Activated CD4-positive, alpha-beta memory T cell treated with anti-CD3 and anti-CD28 coated beads, Interleukin-2, amount 10 ng/mL, durations not matched to agents 7 days and 5 days (primary cell): ENCODE measurements at regions not wholly inside any gene's neighbourhood (a gene's known extent, or its start where the extent isn't known, plus 50 kb on each side); places are given as distances from the start of the nearest gene placed in this dataset.

Source experiments
- CTCF ChIA-PET: fragments of 350-600 bp; sonication (Branson Sonifier 250); formaldehyde crosslinking; loops from one replicate; lab custom pipeline; 2021; ENCODE audit warnings: antibody characterized with exemption, inconsistent platforms; lab: Charles Lee
- POLR2A ChIA-PET: fragments of 350-600 bp; sonication (Branson Sonifier 250); formaldehyde crosslinking; loops from one replicate; lab custom pipeline; 2021; ENCODE audit warnings: antibody characterized with exemption; lab: Charles Lee
- DNase-seq: peaks from one replicate; pipeline ENCODE4 v3.0.0-alpha.2; 2020
- H3K27ac Mint-ChIP-seq: one replicate; pipeline ENCODE4 v1.8.0; 2021; ENCODE audit warnings: mild to moderate bottlenecking, mixed read lengths
- H3K27me3 Mint-ChIP-seq: one replicate; pipeline ENCODE4 v1.8.0; 2021; ENCODE audit warnings: mixed read lengths
- H3K36me3 Mint-ChIP-seq: one replicate; pipeline ENCODE4 v1.8.0; 2021; ENCODE audit warnings: low read depth, mixed read lengths
- H3K4me1 Mint-ChIP-seq: one replicate; pipeline ENCODE4 v1.8.0; 2021; ENCODE audit warnings: mixed read lengths
- H3K4me3 Mint-ChIP-seq: one replicate; pipeline ENCODE4 v1.8.0; 2021; ENCODE audit warnings: mild to moderate bottlenecking, mixed read lengths
- H3K9me3 Mint-ChIP-seq: one replicate; pipeline ENCODE4 v1.8.0; 2021; ENCODE audit warnings: mixed read lengths

DNA sequence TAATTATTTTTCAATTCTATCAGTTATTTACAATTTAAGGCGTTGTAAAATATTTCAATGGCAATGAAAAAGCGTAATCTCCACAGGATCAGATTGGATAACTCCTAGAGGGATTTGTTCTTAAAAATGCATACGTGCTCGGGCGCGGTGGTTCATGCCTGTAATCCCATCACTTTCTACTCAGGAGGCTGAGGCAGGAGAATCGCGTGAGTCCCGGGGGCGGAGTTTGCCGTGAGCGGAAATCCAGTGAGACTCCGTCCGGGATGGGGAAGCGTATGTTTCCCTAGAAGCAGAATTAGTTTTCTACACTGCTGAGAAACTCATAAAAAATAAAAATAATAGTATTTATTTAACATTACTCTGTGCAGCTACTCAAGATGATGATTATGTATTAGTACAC lies 917.8 kb upstream of the PCDH20 start:
- Mint-ChIP-seq H3K27ac (no peak overlapping the region), H3K36me3 (no peaks in the 10 kb centered on the region), H3K9me3 (peaks cover 3% of the 10 kb centered on the region), H3K4me1 (no peaks in the 10 kb centered on the region), H3K4me3 (no peak overlapping the region), H3K27me3 (no peaks in the 10 kb centered on the region)
- POLR2A ChIA-PET = no interaction called here
- CTCF ChIA-PET = no interaction called here
- no peak for DNase-seq

DNA sequence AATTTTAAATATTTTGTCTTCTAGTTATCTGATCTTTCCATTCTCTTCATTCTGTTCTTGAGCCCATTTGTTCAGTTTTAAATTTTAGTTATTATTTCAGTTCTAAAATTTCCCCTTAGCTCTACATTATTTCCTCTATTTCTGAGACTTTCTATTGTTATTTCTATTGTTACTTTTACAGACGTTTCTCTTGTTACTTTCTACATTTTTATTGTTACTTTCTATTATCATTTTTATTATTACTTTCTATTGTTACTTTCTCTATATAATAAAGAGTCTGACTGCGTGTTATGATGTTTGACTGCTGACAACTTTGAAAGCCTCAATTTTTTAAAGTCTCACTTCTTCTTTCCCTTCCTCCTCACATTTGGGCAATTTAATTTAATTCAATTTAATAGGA lies 915.7 kb upstream of the PCDH20 start:
- ChIA-PET POLR2A (no interaction called here), CTCF (no interaction called here)
- no peaks in the 10 kb centered on the region for H3K27me3 Mint-ChIP-seq
- peaks cover 6% of the 10 kb centered on the region for H3K9me3 Mint-ChIP-seq
- H3K36me3 Mint-ChIP-seq = no peaks in the 10 kb centered on the region
- no peak overlapping the region for H3K4me3 Mint-ChIP-seq
- no peak overlapping the region for H3K27ac Mint-ChIP-seq
- DNase-seq = no peak
- H3K4me1 Mint-ChIP-seq = no peaks in the 10 kb centered on the region

DNA sequence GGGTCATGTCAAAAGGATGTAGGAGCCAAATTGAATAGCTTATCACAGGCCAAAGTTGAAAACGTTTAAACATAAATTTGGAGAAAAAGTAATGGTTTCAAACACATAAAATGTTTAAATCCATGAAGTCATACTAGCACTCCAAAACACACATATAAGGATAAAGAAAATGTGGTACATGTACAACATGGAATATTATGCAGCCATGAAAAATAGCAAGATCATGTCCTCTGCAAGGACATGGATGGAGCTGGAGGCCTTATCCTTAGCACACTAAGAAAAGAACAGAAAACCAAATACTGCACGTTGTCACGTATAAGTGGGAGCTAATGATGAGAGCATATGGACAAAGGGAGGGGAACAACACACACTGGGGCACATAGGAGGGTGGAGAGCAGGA lies 911.7 kb upstream of the PCDH20 start:
- ChIA-PET CTCF (no interaction called here), POLR2A (no interaction called here)
- Mint-ChIP-seq H3K27me3 (no peaks in the 10 kb centered on the region), H3K4me1 (no peaks in the 10 kb centered on the region), H3K27ac (no peak overlapping the region), H3K36me3 (no peaks in the 10 kb centered on the region), H3K4me3 (no peak overlapping the region), H3K9me3 (peaks cover 3% of the 10 kb centered on the region)
- DNase-seq = no peak

GRCh38 chr13:62324842-62325241 lies 909.2 kb upstream of the PCDH20 start:
- ChIA-PET POLR2A (no interaction called here), CTCF (no interaction called here)
- no peak for DNase-seq
- Mint-ChIP-seq H3K27ac (no peak overlapping the region), H3K4me3 (no peak overlapping the region), H3K27me3 (no peaks in the 10 kb centered on the region), H3K4me1 (no peaks in the 10 kb centered on the region), H3K9me3 (peaks cover 3% of the 10 kb centered on the region), H3K36me3 (no peaks in the 10 kb centered on the region)

DNA sequence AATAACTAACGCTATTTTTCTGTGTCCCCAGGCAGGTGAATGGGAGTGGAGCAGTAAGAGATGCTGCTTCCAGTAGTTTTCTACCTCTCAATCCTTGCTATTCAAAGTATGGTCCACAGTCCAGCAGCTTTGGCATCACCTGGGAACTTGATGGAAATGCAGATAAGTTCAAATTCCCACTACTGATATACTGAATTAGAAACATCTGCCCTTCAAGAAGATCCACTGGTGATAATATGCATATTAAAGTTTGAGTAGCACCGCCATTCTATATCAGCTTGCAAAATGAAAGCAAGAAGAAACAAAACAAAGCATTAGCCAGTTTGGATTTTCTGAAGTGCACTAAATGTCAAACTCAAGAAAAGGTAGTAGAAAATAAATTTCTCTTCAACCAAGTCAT lies 906.2 kb upstream of the PCDH20 start:
- CTCF ChIA-PET = no interaction called here
- H3K27me3 Mint-ChIP-seq = no peaks in the 10 kb centered on the region
- no peak overlapping the region for H3K4me3 Mint-ChIP-seq
- no peak for DNase-seq
- no peak overlapping the region for H3K27ac Mint-ChIP-seq
- no peaks in the 10 kb centered on the region for H3K36me3 Mint-ChIP-seq
- POLR2A ChIA-PET = no interaction called here
- H3K4me1 Mint-ChIP-seq = no peaks in the 10 kb centered on the region
- no peaks in the 10 kb centered on the region for H3K9me3 Mint-ChIP-seq

GRCh38 chr13:62321139-62321538 lies 905.5 kb upstream of the PCDH20 start:
- H3K27me3 Mint-ChIP-seq = no peaks in the 10 kb centered on the region
- no peaks in the 10 kb centered on the region for H3K36me3 Mint-ChIP-seq
- no peaks in the 10 kb centered on the region for H3K4me1 Mint-ChIP-seq
- no peak overlapping the region for H3K27ac Mint-ChIP-seq
- no peak for DNase-seq
- ChIA-PET CTCF (no interaction called here), POLR2A (no interaction called here)
- H3K9me3 Mint-ChIP-seq = no peaks in the 10 kb centered on the region
- H3K4me3 Mint-ChIP-seq = no peak overlapping the region

- H3K36me3 Mint-ChIP-seq = no peaks in the 10 kb centered on the region
- ChIA-PET POLR2A (no interaction called here), CTCF (no interaction called here)
- H3K4me3 Mint-ChIP-seq = no peak overlapping the region
- H3K27ac Mint-ChIP-seq = no peak overlapping the region
- no peak for DNase-seq
- H3K9me3 Mint-ChIP-seq = no peaks in the 10 kb centered on the region
- H3K27me3 Mint-ChIP-seq = no peaks in the 10 kb centered on the region
- H3K4me1 Mint-ChIP-seq = no peaks in the 10 kb centered on the region
Measured at GRCh38 chr13:62320129-62321108, 904.8 kb upstream of the PCDH20 start.

- ChIA-PET POLR2A (no interaction called here), CTCF (no interaction called here)
- Mint-ChIP-seq H3K9me3 (no peaks in the 10 kb centered on the region), H3K27me3 (no peaks in the 10 kb centered on the region), H3K36me3 (no peaks in the 10 kb centered on the region), H3K4me3 (no peak overlapping the region), H3K27ac (no peak overlapping the region), H3K4me1 (no peaks in the 10 kb centered on the region)
- no peak for DNase-seq
Measured at GRCh38 chr13:62309904-62310303, 894.3 kb upstream of the PCDH20 start.

DNA sequence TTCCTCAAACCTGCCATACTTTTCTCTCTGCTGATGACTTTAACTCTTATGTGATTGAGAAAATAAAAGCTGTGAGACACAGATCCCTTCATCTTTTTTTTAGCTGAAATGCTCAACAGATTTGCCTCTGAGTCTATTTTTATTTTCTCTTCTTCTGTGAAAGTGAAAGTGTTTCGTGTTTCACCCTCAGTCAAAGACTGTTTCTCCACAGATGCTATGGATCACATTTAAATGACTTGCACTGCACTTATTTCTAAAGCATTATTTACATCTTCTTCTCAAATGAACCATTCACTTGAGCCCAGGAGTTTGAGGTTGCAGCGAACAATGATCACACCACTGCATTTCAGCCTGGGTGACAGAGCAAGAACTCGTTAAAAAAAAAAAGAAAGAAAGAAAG lies 890.1 kb upstream of the PCDH20 start:
- no peaks in the 10 kb centered on the region for H3K9me3 Mint-ChIP-seq
- ChIA-PET CTCF (no interaction called here), POLR2A (no interaction called here)
- H3K27ac Mint-ChIP-seq = no peak overlapping the region
- H3K4me3 Mint-ChIP-seq = no peak overlapping the region
- no peak for DNase-seq
- no peaks in the 10 kb centered on the region for H3K27me3 Mint-ChIP-seq
- H3K4me1 Mint-ChIP-seq = no peaks in the 10 kb centered on the region
- H3K36me3 Mint-ChIP-seq = no peaks in the 10 kb centered on the region

DNA sequence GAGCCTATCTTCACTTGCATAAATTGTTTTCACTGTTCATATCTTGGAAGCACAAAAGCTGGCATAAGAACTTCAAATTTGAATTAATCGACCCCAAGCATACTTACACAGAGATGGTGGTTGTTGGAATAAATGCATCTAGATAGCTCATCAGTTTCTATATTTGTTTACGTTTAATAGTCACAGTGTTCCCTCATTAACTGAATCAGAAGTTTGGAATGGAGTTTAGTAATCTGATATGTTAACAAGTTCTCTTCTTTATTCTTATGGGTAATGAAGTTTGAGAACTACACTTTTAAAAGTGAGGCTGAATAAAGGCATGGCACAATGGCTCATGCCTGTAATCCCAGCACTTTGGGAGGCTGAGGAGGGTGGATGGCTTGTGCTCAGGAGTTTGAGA lies 886.7 kb upstream of the PCDH20 start:
- CTCF ChIA-PET = no interaction called here

GRCh38 chr13:62299988-62300387 lies 884.3 kb upstream of the PCDH20 start:
- H3K27me3 Mint-ChIP-seq = no peaks in the 10 kb centered on the region
- ChIA-PET CTCF (no interaction called here), POLR2A (no interaction called here)
- H3K27ac Mint-ChIP-seq = no peak overlapping the region
- no peaks in the 10 kb centered on the region for H3K36me3 Mint-ChIP-seq
- H3K9me3 Mint-ChIP-seq = no peaks in the 10 kb centered on the region
- no peak overlapping the region for H3K4me3 Mint-ChIP-seq
- no peaks in the 10 kb centered on the region for H3K4me1 Mint-ChIP-seq
- DNase-seq = no peak

More for the DNA sequence above, 886.7 kb upstream of the PCDH20 start:
- Mint-ChIP-seq H3K27ac (no peak overlapping the region), H3K9me3 (no peaks in the 10 kb centered on the region), H3K4me1 (no peaks in the 10 kb centered on the region), H3K36me3 (no peaks in the 10 kb centered on the region), H3K27me3 (no peaks in the 10 kb centered on the region), H3K4me3 (no peak overlapping the region)
- POLR2A ChIA-PET = no interaction called here
- no peak for DNase-seq

GRCh38 chr13:62296812-62297211 lies 881.2 kb upstream of the PCDH20 start:
- ChIA-PET CTCF (no interaction called here), POLR2A (no interaction called here)
- Mint-ChIP-seq H3K4me3 (no peak overlapping the region), H3K9me3 (peaks cover 2% of the 10 kb centered on the region), H3K36me3 (no peaks in the 10 kb centered on the region), H3K27ac (no peak overlapping the region), H3K27me3 (no peaks in the 10 kb centered on the region), H3K4me1 (no peaks in the 10 kb centered on the region)
- no peak for DNase-seq

GRCh38 chr13:62294244-62294643 lies 878.6 kb upstream of the PCDH20 start:
- no peak for DNase-seq
- H3K27me3 Mint-ChIP-seq = no peaks in the 10 kb centered on the region
- H3K4me3 Mint-ChIP-seq = no peak overlapping the region
- H3K4me1 Mint-ChIP-seq = no peaks in the 10 kb centered on the region
- ChIA-PET POLR2A (no interaction called here), CTCF (no interaction called here)
- H3K36me3 Mint-ChIP-seq = no peaks in the 10 kb centered on the region
- peaks cover 2% of the 10 kb centered on the region for H3K9me3 Mint-ChIP-seq
- H3K27ac Mint-ChIP-seq = no peak overlapping the region
